Endothelial cell of umbilical vein (primary cell): ENCODE measurements at regions not wholly inside any gene's neighbourhood (a gene's known extent, or its start where the extent isn't known, plus 50 kb on each side); places are given as distances from the start of the nearest gene placed in this dataset.

ENCODE experiments used
- BruUV-seq: library from RNA; stranded (reverse); fragments of 400-500 nt; replicated peaks from 2 replicates; lab custom pipeline; 2021; lab: Mats Ljungman, UMichigan
- CTCF ChIA-PET: fragments of 300-600, 350-600 bp; sonication (Branson Sonifier 250); formaldehyde crosslinking; loops from one replicate; lab custom pipeline; 2021; ENCODE audit warnings: antibody characterized with exemption, inconsistent platforms; lab: Charles Lee
- POLR2A ChIA-PET: fragments of 300-600, 350-600 bp; sonication (Branson Sonifier 250); formaldehyde crosslinking; loops from one replicate; lab custom pipeline; 2021; ENCODE audit warnings: antibody characterized with exemption, inconsistent platforms; lab: Charles Lee
- DNase-seq: peaks from one replicate; pipeline ENCODE4 v3.0.0-alpha.2; 2011; ENCODE audit warnings: low read depth, low spot score
- FAIRE-seq: peaks from 2 replicates; lab custom pipeline; 2011; peaks lifted over from hg19 to GRCh38; lab: Jason Lieb, UNC
- H2AFZ ChIP-seq: 2 replicates; pipeline ENCODE4 v1.6.0; 2012; ENCODE audit warnings: low read depth, low read length, control low read depth, inconsistent platforms
- H3K27ac ChIP-seq: 2 replicates; pipeline ENCODE4 v1.5.1; 2011; ENCODE audit warnings: low read depth, mild to moderate bottlenecking, control low read depth, low read length, moderate library complexity; ENCODE audit not compliant: insufficient read depth
- H3K27me3 ChIP-seq, 2 experiments: 2 replicates each; pipeline versions ENCODE4 v1.6.0 to v1.6.1; 2011; ENCODE audit warnings: low read length in 2 of 2, mixed read lengths in 1 of 2; ENCODE audit not compliant: control insufficient read depth in 2 of 2, insufficient read depth in 2 of 2
- H3K36me3 ChIP-seq, 2 experiments: 2 replicates in 1 of 2; 3 replicates in 1 of 2; pipeline ENCODE4 v1.5.1; 2011; ENCODE audit warnings: low read length in 2 of 2, mild to moderate bottlenecking in 1 of 2, moderate library complexity in 1 of 2; ENCODE audit not compliant: control insufficient read depth in 2 of 2, insufficient read depth in 2 of 2; ENCODE audit errors: extremely low read depth in 1 of 2
- H3K4me1 ChIP-seq: 3 replicates; pipeline ENCODE4 v1.5.1; 2011; ENCODE audit warnings: mild to moderate bottlenecking, low read length; ENCODE audit not compliant: control insufficient read depth, insufficient read depth; ENCODE audit errors: extremely low read depth
- H3K4me2 ChIP-seq: 2 replicates; pipeline ENCODE4 v1.6.1; 2011; ENCODE audit warnings: low read length, control low read depth, mixed read lengths; ENCODE audit not compliant: insufficient read depth
- H3K4me3 ChIP-seq, 3 experiments: fragments of 200-600 bp in 1 of 3; sonication (generic), shearing (Covaris generic) in 1 of 3; replicated peaks in 1 of 3; 2 replicates each; pipeline ENCODE4 v1.5.1; 2011 to 2016; ENCODE audit warnings: control low read depth in 3 of 3, low read length in 3 of 3, mild to moderate bottlenecking in 2 of 3, inconsistent platforms in 1 of 3, low read depth in 1 of 3, moderate library complexity in 1 of 3; ENCODE audit not compliant: insufficient read depth in 1 of 3
- H3K79me2 ChIP-seq: 2 replicates; pipeline ENCODE4 v1.6.0; 2012; ENCODE audit warnings: low read length, inconsistent platforms; ENCODE audit not compliant: control insufficient read depth, insufficient read depth
- H3K9ac ChIP-seq: replicated peaks from 2 replicates; pipeline ENCODE3; 2011; ENCODE audit warnings: low read length, control low read depth; ENCODE audit not compliant: insufficient read depth; ENCODE audit errors: extremely low read depth
- H3K9me1 ChIP-seq: replicated peaks from 3 replicates; pipeline ENCODE4 v1.6.0; 2011; ENCODE audit warnings: mild to moderate bottlenecking, low read length; ENCODE audit not compliant: control insufficient read depth, insufficient read depth; ENCODE audit errors: extremely low read depth
- H3K9me3 ChIP-seq: replicated peaks from 2 replicates; pipeline ENCODE4 v1.5.1; 2012; ENCODE audit warnings: low read length, inconsistent platforms; ENCODE audit not compliant: control insufficient read depth, insufficient read depth
- H4K20me1 ChIP-seq: replicated peaks from 2 replicates; pipeline ENCODE3; 2011; ENCODE audit warnings: mild to moderate bottlenecking, low read length; ENCODE audit not compliant: control insufficient read depth, insufficient read depth; ENCODE audit errors: extremely low read depth
- EZH2 ChIP-seq: IDR thresholded peaks from 2 replicates; pipeline ENCODE4 v1.6.1; 2012; ENCODE audit warnings: borderline replicate concordance, low read depth, mild to moderate bottlenecking, moderate library complexity, low read length, inconsistent platforms; ENCODE audit not compliant: severe bottlenecking
- FOS ChIP-seq: IDR thresholded peaks from 2 replicates; pipeline ENCODE4 v1.6.1; 2011; ENCODE audit warnings: mild to moderate bottlenecking, low read length, moderate library complexity, borderline replicate concordance; ENCODE audit not compliant: insufficient read depth
- GATA2 ChIP-seq: IDR thresholded peaks from 2 replicates; pipeline ENCODE4 v1.7.0; 2011; ENCODE audit warnings: low read depth, mild to moderate bottlenecking, moderate library complexity, mixed read lengths, low read length; ENCODE audit not compliant: insufficient read length, insufficient read depth
- JUN ChIP-seq: IDR thresholded peaks from 2 replicates; pipeline ENCODE4 v1.6.1; 2011; ENCODE audit warnings: borderline replicate concordance, low read depth; ENCODE audit not compliant: insufficient read length, insufficient read depth
- MAX ChIP-seq: IDR thresholded peaks from 2 replicates; pipeline ENCODE4 v1.6.1; 2011; ENCODE audit not compliant: insufficient read depth, insufficient read length
- MYC ChIP-seq: IDR thresholded peaks from one replicate; pipeline ENCODE4 v1.6.1; 2011; ENCODE audit warnings: mild to moderate bottlenecking, low read depth, low read length
- POLR2A ChIP-seq: IDR thresholded peaks from 2 replicates; pipeline ENCODE4 v1.6.1; 2012; ENCODE audit warnings: low read depth, mild to moderate bottlenecking, control low read depth, low read length
- POLR2AphosphoS5 ChIP-seq: IDR thresholded peaks from 2 replicates; pipeline ENCODE4 v1.6.1; 2012; ENCODE audit warnings: low read depth, mild to moderate bottlenecking, control low read depth, low read length, moderate library complexity; ENCODE audit not compliant: insufficient read depth
- dilution Hi-C: fragments of 300-500 bp; cut with MboI; formaldehyde crosslinking; loops from one replicate; pipeline ENCODE4 v1.15.0; 2019; ENCODE audit warnings: low sequenced_read_pairs; ENCODE audit not compliant: extremely low pct_ligation_motif_present
- intact Hi-C: fragments of 100-400 bp; cut with micrococcal nuclease; formaldehyde crosslinking; loops from one replicate; pipeline ENCODE4 v1.10.0; 2022
- TF ChIP-seq, protein P1 (sequence below), 2 donors: IDR thresholded peaks; 1 replicate in 1 of 2; 2 replicates in 1 of 2; pipeline ENCODE4 v1.5.1; 2011; ENCODE audit warnings: low read length in 2 of 2, mild to moderate bottlenecking in 2 of 2, moderate library complexity in 2 of 2, control low read depth in 1 of 2, inconsistent platforms in 1 of 2, low read depth in 1 of 2; ENCODE audit not compliant: insufficient read depth in 1 of 2; ENCODE audit errors: extremely low read depth in 1 of 2

- no TSS peak for BruUV-seq
- POLR2A ChIA-PET = no interaction called here
- Histone ChIP-seq H3K4me2 (no peak overlapping the region), H3K79me2 (no peaks in the 10 kb centered on the region), H3K27me3 (no peaks in the 10 kb centered on the region), H3K27ac (no peak overlapping the region), H3K36me3 (no peaks in the 10 kb centered on the region), H3K4me3 (no peak overlapping the region), H4K20me1 (no peaks in the 10 kb centered on the region), H3K9me1 (no peaks in the 10 kb centered on the region), H3K9ac (no peak overlapping the region), H2AFZ (no peak overlapping the region), H3K4me1 (no peaks in the 10 kb centered on the region), H3K9me3 (no peaks in the 10 kb centered on the region)
- CTCF ChIA-PET = no interaction called here
- dilution Hi-C loops = no loop called here
- no peak for FAIRE-seq
- TF ChIP-seq GATA2 = no peak
- no peak for TF ChIP-seq POLR2A
- no peak for TF ChIP-seq JUN
- TF ChIP-seq POLR2AphosphoS5 = no peak
- DNase-seq = no peak
- intact Hi-C loops = no loop called here
Observed at GRCh38 chr6:145273136-145273535, 462.2 kb downstream of the EPM2A start.

DNA sequence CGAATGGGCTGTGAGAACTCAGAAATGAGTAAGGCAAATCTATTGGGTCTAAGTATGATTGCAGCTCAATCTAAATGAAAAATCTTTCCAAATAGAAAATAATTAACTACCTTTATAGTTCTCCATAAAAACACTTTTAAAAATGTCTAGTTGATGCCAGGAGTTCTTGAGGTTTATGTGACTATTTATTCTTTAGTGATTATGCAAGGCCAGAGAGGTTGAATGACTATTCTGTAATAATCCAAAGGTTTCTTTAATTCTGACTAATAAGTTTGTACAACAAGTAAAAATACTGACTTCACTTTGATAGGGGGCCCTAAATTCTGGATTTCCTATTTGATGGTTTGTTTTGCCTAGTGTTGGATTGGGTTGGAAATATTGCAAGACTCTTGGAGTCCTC, 461.2 kb downstream of the EPM2A start:
- CTCF ChIA-PET = no interaction called here
- no peaks in the 10 kb centered on the region for H3K4me1 ChIP-seq
- dilution Hi-C loops = no loop called here

More for the DNA sequence above, 461.2 kb downstream of the EPM2A start:
- BruUV-seq = no TSS peak
- H3K36me3 ChIP-seq = no peaks in the 10 kb centered on the region
- no peak overlapping the region for H3K4me2 ChIP-seq
- H3K27me3 ChIP-seq = no peaks in the 10 kb centered on the region
- H3K9me3 ChIP-seq = no peaks in the 10 kb centered on the region
- H3K9ac ChIP-seq = no peak overlapping the region
- no peak overlapping the region for H3K4me3 ChIP-seq
- no peaks in the 10 kb centered on the region for H4K20me1 ChIP-seq
- DNase-seq = no peak
- no peak overlapping the region for H2AFZ ChIP-seq
- TF ChIP-seq EZH2 (no peak), FOS (no peak), MAX (no peak), POLR2A (no peak), JUN (no peak), MYC (no peak), GATA2 (no peak), POLR2AphosphoS5 (no peak)
- TF ChIP-seq, protein P1, sequence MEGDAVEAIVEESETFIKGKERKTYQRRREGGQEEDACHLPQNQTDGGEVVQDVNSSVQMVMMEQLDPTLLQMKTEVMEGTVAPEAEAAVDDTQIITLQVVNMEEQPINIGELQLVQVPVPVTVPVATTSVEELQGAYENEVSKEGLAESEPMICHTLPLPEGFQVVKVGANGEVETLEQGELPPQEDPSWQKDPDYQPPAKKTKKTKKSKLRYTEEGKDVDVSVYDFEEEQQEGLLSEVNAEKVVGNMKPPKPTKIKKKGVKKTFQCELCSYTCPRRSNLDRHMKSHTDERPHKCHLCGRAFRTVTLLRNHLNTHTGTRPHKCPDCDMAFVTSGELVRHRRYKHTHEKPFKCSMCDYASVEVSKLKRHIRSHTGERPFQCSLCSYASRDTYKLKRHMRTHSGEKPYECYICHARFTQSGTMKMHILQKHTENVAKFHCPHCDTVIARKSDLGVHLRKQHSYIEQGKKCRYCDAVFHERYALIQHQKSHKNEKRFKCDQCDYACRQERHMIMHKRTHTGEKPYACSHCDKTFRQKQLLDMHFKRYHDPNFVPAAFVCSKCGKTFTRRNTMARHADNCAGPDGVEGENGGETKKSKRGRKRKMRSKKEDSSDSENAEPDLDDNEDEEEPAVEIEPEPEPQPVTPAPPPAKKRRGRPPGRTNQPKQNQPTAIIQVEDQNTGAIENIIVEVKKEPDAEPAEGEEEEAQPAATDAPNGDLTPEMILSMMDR (IDR thresholded peaks at IDR 0.05; ENCODE audit: extremely low read depth in 1 of 2, insufficient read depth in 1 of 2, low read depth in 1 of 2, low read length in 2 of 2) = no peak
- H3K9me1 ChIP-seq = no peaks in the 10 kb centered on the region
- H3K27ac ChIP-seq = no peak overlapping the region
- intact Hi-C loops = no loop called here
- POLR2A ChIA-PET = no interaction called here
- no peaks in the 10 kb centered on the region for H3K79me2 ChIP-seq
- no peak for FAIRE-seq
